K562 (cell line): ENCODE measurements at regions not wholly inside any gene's neighbourhood (a gene's known extent, or its start where the extent isn't known, plus 50 kb on each side); places are given as distances from the start of the nearest gene placed in this dataset.

Experiments
- ATAC-seq: fragments of 200-7000 bp; cut with Tn5 transposase; 3 replicates; pipeline ENCODE4 v1.9.1; 2020; ENCODE audit warnings: moderate library complexity
- BruUV-seq: library from RNA; stranded (reverse); fragments of 400-500 nt; replicated peaks from 2 replicates; lab custom pipeline; 2021; lab: Mats Ljungman, UMichigan
- CTCF ChIA-PET: fragments of 300-600 bp; formaldehyde crosslinking; extraction: SDS; loops from one replicate; lab custom pipeline; 2021; ENCODE audit warnings: low intra/inter-chr PET ratio; lab: Yijun Ruan, JAX
- POLR2A ChIA-PET: fragments of 300-600, 350-650 bp; sonication (Branson Sonifier 250); formaldehyde crosslinking; extraction: SDS; loops from one replicate; lab custom pipeline; 2021; ENCODE audit warnings: antibody characterized with exemption, inconsistent platforms; lab: Yijun Ruan, JAX
- DNase-seq, 4 experiments: peaks; one replicate each; pipeline versions ENCODE4 v3.0.0 to v3.0.0-alpha.2; 2011 to 2018; ENCODE audit warnings: low spot score in 3 of 4, mixed read lengths in 3 of 4; ENCODE audit errors: extremely low read depth in 1 of 4
- FAIRE-seq: peaks from 2 replicates; lab custom pipeline; 2011; peaks lifted over from hg19 to GRCh38; lab: Jason Lieb, UNC
- H2AFZ ChIP-seq: 2 replicates; pipeline ENCODE4 v1.6.0; 2011; ENCODE audit warnings: low read depth, low read length, control low read depth, inconsistent platforms
- H3K27ac ChIP-seq: fragments of 200-600 bp; 3 replicates; pipeline ENCODE4 v1.8.0; 2011; ENCODE audit warnings: low read depth, mild to moderate bottlenecking, control low read depth, inconsistent platforms, low read length, moderate library complexity, mixed read lengths; ENCODE audit errors: extremely low read depth
- H3K27me3 ChIP-seq, 2 experiments: fragments of 300-600 bp in 1 of 2; 2 replicates in 1 of 2; 3 replicates in 1 of 2; pipeline versions ENCODE4 v1.6.0 to v1.8.0; 2011; ENCODE audit warnings: inconsistent platforms in 2 of 2, low read length in 2 of 2, mild to moderate bottlenecking in 1 of 2, mixed read lengths in 1 of 2, moderate library complexity in 1 of 2; ENCODE audit not compliant: control insufficient read depth in 2 of 2, insufficient read depth in 2 of 2
- H3K36me3 ChIP-seq: fragments of 300-600 bp; 3 replicates; pipeline ENCODE4 v1.8.0; 2011; ENCODE audit warnings: mild to moderate bottlenecking, low read length, inconsistent platforms; ENCODE audit not compliant: control insufficient read depth, insufficient read depth
- H3K4me1 ChIP-seq, 2 experiments: fragments of 200-600 bp in 1 of 2; replicated peaks in 1 of 2; 2 replicates in 1 of 2; 3 replicates in 1 of 2; pipeline versions ENCODE4 v1.5.1 to v1.8.0; 2011; ENCODE audit warnings: inconsistent platforms in 2 of 2, low read length in 2 of 2, mild to moderate bottlenecking in 1 of 2, mixed read lengths in 1 of 2, moderate library complexity in 1 of 2; ENCODE audit not compliant: control insufficient read depth in 2 of 2, insufficient read depth in 2 of 2
- H3K4me2 ChIP-seq: 2 replicates; pipeline ENCODE4 v1.6.1; 2011; ENCODE audit warnings: low read length, control low read depth, inconsistent platforms, mixed read lengths; ENCODE audit not compliant: insufficient read depth
- H3K4me3 ChIP-seq: fragments of 200-600 bp; sonication (generic), shearing (Covaris generic); 2 replicates; pipeline ENCODE4 v1.5.1; 2016; ENCODE audit warnings: control low read depth, inconsistent platforms
- H3K79me2 ChIP-seq: fragments of 200-600 bp; 3 replicates; pipeline ENCODE4 v1.8.0; 2011; ENCODE audit warnings: low read length, inconsistent platforms; ENCODE audit not compliant: control insufficient read depth, insufficient read depth
- H3K9ac ChIP-seq, 2 experiments: 2 replicates each; pipeline versions ENCODE4 v1.6.0 to v1.6.1; 2011; ENCODE audit warnings: low read depth in 2 of 2, low read length in 2 of 2, control low read depth in 1 of 2, inconsistent platforms in 1 of 2, mild to moderate bottlenecking in 1 of 2, mixed read lengths in 1 of 2; ENCODE audit not compliant: insufficient read depth in 1 of 2
- H3K9me1 ChIP-seq: one replicate; pipeline ENCODE4 v1.6.0; 2011; ENCODE audit warnings: inconsistent platforms, mild to moderate bottlenecking, low read length, moderate library complexity; ENCODE audit not compliant: control insufficient read depth, insufficient read depth
- H3K9me3 ChIP-seq: replicated peaks from 2 replicates; pipeline ENCODE4 v1.5.1; 2011; ENCODE audit warnings: low read depth, low read length, inconsistent platforms; ENCODE audit not compliant: control insufficient read depth, insufficient read depth
- H4K20me1 ChIP-seq: replicated peaks from 2 replicates; pipeline ENCODE4 v1.6.1; 2011; ENCODE audit warnings: low read length, inconsistent platforms, mixed read lengths; ENCODE audit not compliant: control insufficient read depth, insufficient read depth
- HNRNPL ChIP-seq: fragments of 200-400 bp; formaldehyde crosslinking; IDR thresholded peaks from 2 replicates; pipeline ENCODE4 v1.6.1; 2017; ENCODE audit warnings: low read depth, mild to moderate bottlenecking, low read length
- PHB2 ChIP-seq: fragments of 450-650 bp; IDR thresholded peaks from 2 replicates; pipeline ENCODE4 v1.6.1; 2017; ENCODE audit warnings: low read depth
- RB1 ChIP-seq: fragments of 450-650 bp; IDR thresholded peaks from 2 replicates; pipeline ENCODE4 v1.6.1; 2017; ENCODE audit warnings: low read depth, mild to moderate bottlenecking
- TAF15 ChIP-seq: fragments of 200-400 bp; formaldehyde crosslinking; IDR thresholded peaks from 2 replicates; pipeline ENCODE4 v1.6.1; 2017; ENCODE audit warnings: mild to moderate bottlenecking, low read depth, low read length, moderate library complexity
- TRIM25 ChIP-seq: fragments of 450-650 bp; IDR thresholded peaks from 2 replicates; pipeline ENCODE4 v1.7.0; 2016; ENCODE audit warnings: borderline replicate concordance
- WGBS: fragments of 100-300 bp; shearing (Covaris generic); methylation state at CpG from one replicate; pipeline ENCODE4 v1.1.6; 2016; ENCODE audit warnings: low coverage, mixed read lengths; ENCODE audit not compliant: insufficient coverage; ENCODE audit errors: missing lambda C conversion rate; 5-methylcytosine and 5-hydroxymethylcytosine counted together
- in situ Hi-C: fragments of 300-500 bp; cut with MboI; formaldehyde crosslinking; loops from 4 replicates; pipeline ENCODE4 v1.15.0; 2018; ENCODE audit warnings: inconsistent platforms, mixed read lengths
- intact Hi-C: fragments of 100-400 bp; cut with micrococcal nuclease; formaldehyde crosslinking; loops from 2 replicates; pipeline ENCODE4 v1.14.2; 2022
- TF ChIP-seq, protein P1 (sequence below): fragments of 250-450 bp; sonication (Bioruptor Pico); IDR thresholded peaks from 2 replicates; pipeline ENCODE4 v1.9.0; 2021; ENCODE audit warnings: mild to moderate bottlenecking, inconsistent platforms

DNA sequence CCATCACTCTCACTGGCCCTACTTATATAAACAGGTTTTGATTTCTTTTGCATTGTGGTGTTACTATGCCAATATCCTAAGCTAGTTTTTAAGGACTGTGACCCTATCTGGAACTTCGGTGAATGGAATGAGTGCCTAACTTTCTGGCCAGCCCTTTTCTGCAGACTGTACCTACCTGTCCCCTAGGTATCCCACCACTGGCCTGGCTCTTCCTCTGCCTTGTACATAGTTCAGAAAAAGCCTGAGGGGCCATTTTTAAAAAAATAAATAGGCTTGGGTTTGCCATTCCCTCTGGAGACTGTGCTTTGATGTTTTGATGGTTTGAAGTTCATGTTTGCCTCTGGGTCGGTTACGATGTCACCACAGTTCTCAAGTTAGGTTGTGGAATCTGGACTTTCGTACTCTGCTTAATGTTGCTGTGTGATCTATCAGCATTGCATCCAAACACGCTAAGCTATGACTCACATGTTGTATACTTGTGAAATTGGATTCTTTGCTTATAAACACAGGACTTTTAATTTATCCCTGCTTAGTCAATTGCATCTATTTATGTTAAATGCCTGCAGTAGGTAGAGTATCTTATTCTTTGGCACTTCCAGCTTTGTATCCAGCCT lies 182.0 kb downstream of the ANKRD50 start:
- Histone ChIP-seq H2AFZ (no peak overlapping the region), H3K4me3 (no peak overlapping the region), H3K27ac (no peak overlapping the region), H3K9me1 (no peaks in the 10 kb centered on the region), H3K4me2 (no peak overlapping the region), H3K9ac (no peak overlapping the region), H3K36me3 (no peaks in the 10 kb centered on the region), H3K9me3 (no peaks in the 10 kb centered on the region), H3K4me1 (no peaks in the 10 kb centered on the region), H3K79me2 (no peaks in the 10 kb centered on the region), H4K20me1 (no peaks in the 10 kb centered on the region), H3K27me3 (no peaks in the 10 kb centered on the region)
- 4% methylated on average over 5 of the region's 5 CpGs for WGBS
- intact Hi-C loops: no loop called here
- TF ChIP-seq TAF15 (no peak), PHB2 (no peak), RB1 (no peak), HNRNPL (no peak), TRIM25 (no peak)
- TF ChIP-seq, protein P1, sequence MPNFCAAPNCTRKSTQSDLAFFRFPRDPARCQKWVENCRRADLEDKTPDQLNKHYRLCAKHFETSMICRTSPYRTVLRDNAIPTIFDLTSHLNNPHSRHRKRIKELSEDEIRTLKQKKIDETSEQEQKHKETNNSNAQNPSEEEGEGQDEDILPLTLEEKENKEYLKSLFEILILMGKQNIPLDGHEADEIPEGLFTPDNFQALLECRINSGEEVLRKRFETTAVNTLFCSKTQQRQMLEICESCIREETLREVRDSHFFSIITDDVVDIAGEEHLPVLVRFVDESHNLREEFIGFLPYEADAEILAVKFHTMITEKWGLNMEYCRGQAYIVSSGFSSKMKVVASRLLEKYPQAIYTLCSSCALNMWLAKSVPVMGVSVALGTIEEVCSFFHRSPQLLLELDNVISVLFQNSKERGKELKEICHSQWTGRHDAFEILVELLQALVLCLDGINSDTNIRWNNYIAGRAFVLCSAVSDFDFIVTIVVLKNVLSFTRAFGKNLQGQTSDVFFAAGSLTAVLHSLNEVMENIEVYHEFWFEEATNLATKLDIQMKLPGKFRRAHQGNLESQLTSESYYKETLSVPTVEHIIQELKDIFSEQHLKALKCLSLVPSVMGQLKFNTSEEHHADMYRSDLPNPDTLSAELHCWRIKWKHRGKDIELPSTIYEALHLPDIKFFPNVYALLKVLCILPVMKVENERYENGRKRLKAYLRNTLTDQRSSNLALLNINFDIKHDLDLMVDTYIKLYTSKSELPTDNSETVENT: no peak
- no TSS peak for BruUV-seq
- ATAC-seq: no peak
- ChIA-PET CTCF (no interaction called here), POLR2A (interaction anchor here (1.6 kb wide), 1 partner anchor 11 kb away, joined by 3 read pairs; no protein-coding TSS in a partner anchor)
- no peak for DNase-seq
- no peak for FAIRE-seq
- in situ Hi-C loops: no loop called here
